ENCODE measurements at regions not wholly inside any gene's neighbourhood (a gene's known extent, or its start where the extent isn't known, plus 50 kb on each side); places are given as distances from the start of the nearest gene placed in this dataset.
"Not testable (repeated sequence)": the region's sequence is repeated elsewhere in the genome, so short reads cannot be mapped to it uniquely, and the experiment has no call there.

- intact Hi-C loops (cut with micrococcal nuclease; ENCODE audit: unreplicated experiment) = loop anchor here (1.0 kb wide), 1 partner anchor 53 kb away; no protein-coding TSS in a partner anchor
- TF ChIP-seq EZH2 (IDR thresholded peaks at IDR 0.05; ENCODE audit: low read depth) = no peak
- no peak for TF ChIP-seq CTCF (conservative IDR thresholded peaks at IDR 0.05)
- H3K9me2 ChIP-seq (ENCODE audit: insufficient read depth) = no peaks in the 10 kb centered on the region
- H3K27me3 ChIP-seq (ENCODE audit: insufficient read depth, low read depth) = no peaks in the 10 kb centered on the region
- no peaks in the 10 kb centered on the region for H3K9me3 ChIP-seq (ENCODE audit: insufficient read depth, low read depth)
- no peaks in the 10 kb centered on the region for H3K79me2 ChIP-seq (ENCODE audit: low read depth)
- DNase-seq = peak; percentile 37 to 67
- no peak overlapping the region for H3K4me3 ChIP-seq
- CTCF ChIA-PET = interaction anchor here (0.8 kb wide), 1 partner anchor 235 kb away, joined by 3 read pairs; no protein-coding TSS in a partner anchor
- H3K36me3 ChIP-seq (ENCODE audit: low read depth) = no peaks in the 10 kb centered on the region
- no peaks in the 10 kb centered on the region for H4K20me1 ChIP-seq (ENCODE audit: insufficient read depth)
- H3F3A ChIP-seq (ENCODE audit: insufficient read depth, low read depth) = peaks cover 13% of the 10 kb centered on the region
- POLR2A ChIA-PET (ENCODE audit: unreplicated experiment) = interaction anchor here (0.6 kb wide), 5 partner anchors 20 to 204 kb away, joined by 4 to 14 read pairs (median 4); no protein-coding TSS in a partner anchor
- peaks cover 26% of the 10 kb centered on the region for H3K4me1 ChIP-seq (replicated peaks; ENCODE audit: insufficient read depth)
- BruUV-seq (replicated peaks) = no TSS peak
- no peak overlapping the region for H3K27ac ChIP-seq
- H2AFZ ChIP-seq = no peak overlapping the region
- H3K4me2 ChIP-seq = no peak overlapping the region
These were observed 57.7 kb upstream of the MAP4K3 start for GRCh38 chr2:39494784-39495251.

GRCh38 chr2:39497082-39497801, 60.2 kb upstream of the MAP4K3 start:
- Histone ChIP-seq H3K79me2 (ENCODE audit: low read depth) (no peaks in the 10 kb centered on the region), H3K9me3 (ENCODE audit: insufficient read depth, low read depth) (no peaks in the 10 kb centered on the region), H4K20me1 (ENCODE audit: insufficient read depth) (no peaks in the 10 kb centered on the region), H3K4me3 (no peak overlapping the region), H2AFZ (no peak overlapping the region), H3K36me3 (ENCODE audit: low read depth) (no peaks in the 10 kb centered on the region), H3K9me2 (ENCODE audit: insufficient read depth) (no peaks in the 10 kb centered on the region), H3F3A (ENCODE audit: insufficient read depth, low read depth) (peaks cover 5% of the 10 kb centered on the region; the same call in 1 of the 2 replicates), H3K27me3 (ENCODE audit: insufficient read depth, low read depth) (no peaks in the 10 kb centered on the region), H3K4me1 (replicated peaks; ENCODE audit: insufficient read depth) (peaks cover 15% of the 10 kb centered on the region), H3K27ac (no peak overlapping the region), H3K4me2 (no peak overlapping the region)
- DNase-seq = no peak
- CTCF ChIA-PET = no interaction called here
- POLR2A ChIA-PET (ENCODE audit: unreplicated experiment) = no interaction called here
- TF ChIP-seq CTCF (conservative IDR thresholded peaks at IDR 0.05) = no peak
- TF ChIP-seq EZH2 (IDR thresholded peaks at IDR 0.05; ENCODE audit: low read depth) = no peak
- intact Hi-C loops (cut with micrococcal nuclease; ENCODE audit: unreplicated experiment) = no loop called here
- BruUV-seq (replicated peaks) = no TSS peak

- intact Hi-C loops (cut with micrococcal nuclease; ENCODE audit: unreplicated experiment); H3K36me3 ChIP-seq (ENCODE audit: low read depth); H4K20me1 ChIP-seq (ENCODE audit: insufficient read depth); H3K4me3 ChIP-seq; H3K4me1 ChIP-seq (replicated peaks; ENCODE audit: insufficient read depth); H3K79me2 ChIP-seq (ENCODE audit: low read depth); H3K9me3 ChIP-seq (ENCODE audit: insufficient read depth, low read depth); H2AFZ ChIP-seq; DNase-seq; POLR2A ChIA-PET (ENCODE audit: unreplicated experiment); H3F3A ChIP-seq (ENCODE audit: insufficient read depth, low read depth); BruUV-seq (replicated peaks); CTCF ChIA-PET; H3K9me2 ChIP-seq (ENCODE audit: insufficient read depth); H3K27me3 ChIP-seq (ENCODE audit: insufficient read depth, low read depth); H3K27ac ChIP-seq; H3K4me2 ChIP-seq: not testable (repeated sequence)
These were observed 61.1 kb upstream of the MAP4K3 start for GRCh38 chr2:39498176-39498575.
